ENCODE measurements at regions not wholly inside any gene's neighbourhood (a gene's known extent, or its start where the extent isn't known, plus 50 kb on each side); places are given as distances from the start of the nearest gene placed in this dataset.

DNA sequence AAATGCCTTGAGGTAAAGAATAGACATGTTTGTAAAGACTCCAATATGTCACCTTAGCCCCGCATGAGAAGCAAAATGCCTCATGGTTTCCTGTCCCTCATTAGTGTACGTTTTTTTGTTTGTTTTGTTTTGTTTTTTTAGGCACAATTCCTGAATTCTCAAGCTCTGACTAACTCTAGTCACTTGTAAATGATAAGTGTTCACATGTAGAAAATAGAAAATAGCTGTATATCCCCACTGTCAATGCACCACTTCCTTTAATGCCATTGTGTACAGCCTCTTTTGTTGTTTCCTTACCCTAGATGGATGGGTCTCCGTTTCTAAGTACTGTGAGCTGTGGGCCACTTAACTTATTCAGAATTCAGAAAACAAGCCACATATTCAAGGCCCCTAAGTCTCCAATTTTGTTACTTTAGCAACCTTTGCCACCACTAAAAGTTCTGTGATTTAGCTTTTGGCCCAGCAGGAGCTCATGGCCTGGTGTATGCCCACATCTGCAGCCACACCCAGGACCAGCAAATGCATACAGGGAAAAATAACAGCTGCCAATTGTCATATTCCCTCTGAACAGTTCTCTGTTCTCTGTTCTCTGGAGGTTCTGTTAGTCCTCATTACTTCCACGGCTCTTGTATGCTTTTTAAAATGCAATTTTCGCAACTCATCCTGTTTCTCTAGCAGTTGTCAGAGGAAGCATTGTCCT lies 655.5 kb downstream of the GBE1 start:
- Histone ChIP-seq H3K9me3 (no peaks in the 10 kb centered on the region), H3K27me3 (no peaks in the 10 kb centered on the region), H3K4me3 (no peak overlapping the region), H3K4me1 (no peaks in the 10 kb centered on the region), H3K27ac (replicated peaks in 1 of 4) (no peak overlapping the region), H3K36me3 (no peaks in the 10 kb centered on the region)
- TF ChIP-seq, protein P1, sequence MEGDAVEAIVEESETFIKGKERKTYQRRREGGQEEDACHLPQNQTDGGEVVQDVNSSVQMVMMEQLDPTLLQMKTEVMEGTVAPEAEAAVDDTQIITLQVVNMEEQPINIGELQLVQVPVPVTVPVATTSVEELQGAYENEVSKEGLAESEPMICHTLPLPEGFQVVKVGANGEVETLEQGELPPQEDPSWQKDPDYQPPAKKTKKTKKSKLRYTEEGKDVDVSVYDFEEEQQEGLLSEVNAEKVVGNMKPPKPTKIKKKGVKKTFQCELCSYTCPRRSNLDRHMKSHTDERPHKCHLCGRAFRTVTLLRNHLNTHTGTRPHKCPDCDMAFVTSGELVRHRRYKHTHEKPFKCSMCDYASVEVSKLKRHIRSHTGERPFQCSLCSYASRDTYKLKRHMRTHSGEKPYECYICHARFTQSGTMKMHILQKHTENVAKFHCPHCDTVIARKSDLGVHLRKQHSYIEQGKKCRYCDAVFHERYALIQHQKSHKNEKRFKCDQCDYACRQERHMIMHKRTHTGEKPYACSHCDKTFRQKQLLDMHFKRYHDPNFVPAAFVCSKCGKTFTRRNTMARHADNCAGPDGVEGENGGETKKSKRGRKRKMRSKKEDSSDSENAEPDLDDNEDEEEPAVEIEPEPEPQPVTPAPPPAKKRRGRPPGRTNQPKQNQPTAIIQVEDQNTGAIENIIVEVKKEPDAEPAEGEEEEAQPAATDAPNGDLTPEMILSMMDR (IDR thresholded peaks at IDR 0.05): no peak
- TF ChIP-seq EP300 (IDR thresholded peaks at IDR 0.05) (no peak), POLR2A (IDR thresholded peaks at IDR 0.05; ENCODE audit: low read depth) (no peak), POLR2AphosphoS5 (IDR thresholded peaks at IDR 0.05) (no peak)
- DNase-seq (ENCODE audit: extremely low spot score): no peak
- 61% methylated on average over 5 of the region's 5 CpGs for WGBS
- intact Hi-C loops (cut with DNase I): no loop called here

DNA sequence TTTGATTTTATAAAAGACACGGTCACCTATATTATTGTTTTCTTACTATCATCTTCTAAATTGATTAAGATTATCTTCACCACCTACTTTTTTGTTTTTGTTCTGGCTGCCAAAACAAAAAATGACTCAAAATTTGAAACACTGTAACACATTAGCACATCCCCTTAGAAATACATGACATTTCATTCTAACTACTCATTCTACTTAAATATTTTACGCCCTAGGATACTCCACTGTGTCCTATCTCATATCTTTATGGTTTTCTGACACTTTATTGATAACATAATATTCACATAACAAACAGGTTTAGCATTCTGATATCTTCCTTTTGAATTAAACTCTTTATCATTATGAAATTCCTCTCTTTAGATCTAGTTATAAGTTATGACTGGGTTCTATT lies 656.2 kb downstream of the GBE1 start:
- no peak for DNase-seq (ENCODE audit: extremely low spot score)
- TF ChIP-seq POLR2AphosphoS5 (IDR thresholded peaks at IDR 0.05): no peak
- TF ChIP-seq, protein P1 (IDR thresholded peaks at IDR 0.05): no peak
- TF ChIP-seq EP300 (IDR thresholded peaks at IDR 0.05): no peak
- Histone ChIP-seq H3K36me3 (no peaks in the 10 kb centered on the region), H3K27me3 (no peaks in the 10 kb centered on the region), H3K27ac (replicated peaks in 1 of 4) (no peak overlapping the region), H3K9me3 (no peaks in the 10 kb centered on the region), H3K4me1 (no peaks in the 10 kb centered on the region), H3K4me3 (no peak overlapping the region)
- intact Hi-C loops (cut with DNase I): no loop called here
- 68% methylated on average over 2 of the region's 2 CpGs for WGBS

DNA sequence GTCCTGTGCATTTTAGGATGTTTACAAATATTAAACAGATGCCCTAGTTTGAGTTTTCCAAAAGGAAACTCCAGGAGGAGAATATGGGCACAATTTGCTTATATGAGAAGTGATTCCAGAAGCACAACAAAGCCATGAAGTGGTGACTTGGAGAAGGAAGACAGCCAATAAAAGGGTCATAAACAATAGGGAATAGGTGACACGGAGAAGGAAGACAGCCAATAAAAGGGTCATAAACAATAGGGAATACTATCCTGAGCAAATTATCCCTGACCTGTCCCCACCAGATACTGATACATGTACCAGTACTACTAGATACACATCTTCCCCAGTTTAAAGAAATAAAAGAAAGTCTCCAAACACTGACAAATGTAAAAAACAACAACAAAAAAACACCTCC lies 663.6 kb downstream of the GBE1 start:
- Histone ChIP-seq H3K36me3 (no peaks in the 10 kb centered on the region), H3K4me3 (no peak overlapping the region), H3K9me3 (no peaks in the 10 kb centered on the region), H3K27me3 (no peaks in the 10 kb centered on the region), H3K27ac (replicated peaks in 1 of 4) (no peak overlapping the region), H3K4me1 (no peaks in the 10 kb centered on the region)
- intact Hi-C loops (cut with DNase I): no loop called here
- WGBS: 65% methylated on average over 1 of the region's 1 CpG
- no peak for DNase-seq (ENCODE audit: extremely low spot score)
- TF ChIP-seq POLR2AphosphoS5 (IDR thresholded peaks at IDR 0.05) (no peak), EP300 (IDR thresholded peaks at IDR 0.05) (no peak), POLR2A (IDR thresholded peaks at IDR 0.05; ENCODE audit: low read depth) (no peak)
- TF ChIP-seq, protein P1 (IDR thresholded peaks at IDR 0.05): no peak

DNA sequence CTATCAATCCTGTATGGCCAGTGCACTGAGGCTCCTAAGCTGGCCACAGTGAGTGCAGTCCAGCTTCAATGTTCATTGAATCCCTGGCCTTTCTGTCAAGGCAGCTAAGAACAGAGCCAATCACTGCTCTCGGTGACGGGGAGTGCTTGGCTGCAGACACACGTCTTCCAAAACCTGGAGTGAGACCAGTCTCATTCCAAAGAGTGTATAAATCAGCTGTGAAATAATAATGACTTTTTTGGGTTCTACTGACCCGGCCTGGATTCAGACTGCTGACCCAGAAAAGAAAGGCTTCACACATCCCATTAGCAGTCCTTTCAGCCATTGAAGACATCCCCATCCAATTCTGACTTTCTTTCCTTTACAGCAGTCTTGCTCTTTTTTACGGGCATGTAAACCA lies 665.5 kb downstream of the GBE1 start:
- Histone ChIP-seq H3K36me3 (no peaks in the 10 kb centered on the region), H3K4me3 (no peak overlapping the region), H3K9me3 (no peaks in the 10 kb centered on the region), H3K27ac (replicated peaks in 1 of 4) (no peak overlapping the region), H3K27me3 (no peaks in the 10 kb centered on the region), H3K4me1 (no peaks in the 10 kb centered on the region)
- intact Hi-C loops (cut with DNase I): no loop called here
- TF ChIP-seq, protein P1 (IDR thresholded peaks at IDR 0.05): no peak
- no peak for TF ChIP-seq POLR2A (IDR thresholded peaks at IDR 0.05; ENCODE audit: low read depth)
- no peak for TF ChIP-seq EP300 (IDR thresholded peaks at IDR 0.05)
- no peak for TF ChIP-seq POLR2AphosphoS5 (IDR thresholded peaks at IDR 0.05)
- WGBS: 68% methylated on average over 5 of the region's 5 CpGs
- DNase-seq (ENCODE audit: extremely low spot score): no peak

DNA sequence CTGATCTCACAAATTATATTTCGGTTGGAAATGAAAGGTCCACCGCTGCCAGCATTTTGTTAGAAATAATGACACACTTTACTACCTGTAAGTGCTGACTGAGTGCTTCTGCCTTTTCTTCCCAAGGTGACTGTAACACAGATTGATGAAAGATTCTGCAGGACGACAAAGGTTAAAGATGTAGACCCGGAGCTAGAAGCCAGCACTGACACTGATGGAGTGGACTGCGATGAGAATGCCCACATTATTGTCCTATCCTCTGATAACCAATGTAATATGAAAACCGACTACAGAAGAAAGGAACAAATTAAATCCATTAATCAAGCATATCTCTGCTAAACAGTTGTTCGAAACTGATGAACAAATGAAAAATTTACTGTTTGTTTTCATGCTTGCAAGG lies 666.5 kb downstream of the GBE1 start:
- TF ChIP-seq EP300 (IDR thresholded peaks at IDR 0.05) (no peak), POLR2AphosphoS5 (IDR thresholded peaks at IDR 0.05) (no peak), POLR2A (IDR thresholded peaks at IDR 0.05; ENCODE audit: low read depth) (no peak)
- TF ChIP-seq, protein P1 (IDR thresholded peaks at IDR 0.05): no peak
- no peak for DNase-seq (ENCODE audit: extremely low spot score)
- H3K27ac ChIP-seq (replicated peaks in 1 of 4): no peak overlapping the region
- 66% methylated on average over 7 of the region's 7 CpGs for WGBS
- H3K4me3 ChIP-seq: no peak overlapping the region
- no peaks in the 10 kb centered on the region for H3K27me3 ChIP-seq
- intact Hi-C loops (cut with DNase I): no loop called here
- H3K9me3 ChIP-seq: no peaks in the 10 kb centered on the region
- no peaks in the 10 kb centered on the region for H3K4me1 ChIP-seq
- H3K36me3 ChIP-seq: no peaks in the 10 kb centered on the region

Measured in esophagus muscularis mucosa (tissue), 4 donors.